K562 (cell line): ENCODE measurements at regions not wholly inside any gene's neighbourhood (a gene's known extent, or its start where the extent isn't known, plus 50 kb on each side); places are given as distances from the start of the nearest gene placed in this dataset.

Experiments used
- ATAC-seq: fragments of 200-7000 bp; cut with Tn5 transposase; 3 replicates; pipeline ENCODE4 v1.9.1; 2020; ENCODE audit warnings: moderate library complexity
- BruUV-seq: library from RNA; stranded (reverse); fragments of 400-500 nt; replicated peaks from 2 replicates; lab custom pipeline; 2021; lab: Mats Ljungman, UMichigan
- CTCF ChIA-PET: fragments of 300-600 bp; formaldehyde crosslinking; extraction: SDS; loops from one replicate; lab custom pipeline; 2021; ENCODE audit warnings: low intra/inter-chr PET ratio; lab: Yijun Ruan, JAX
- POLR2A ChIA-PET: fragments of 300-600, 350-650 bp; sonication (Branson Sonifier 250); formaldehyde crosslinking; extraction: SDS; loops from one replicate; lab custom pipeline; 2021; ENCODE audit warnings: antibody characterized with exemption, inconsistent platforms; lab: Yijun Ruan, JAX
- DNase-seq, 4 experiments: peaks; one replicate each; pipeline versions ENCODE4 v3.0.0 to v3.0.0-alpha.2; 2011 to 2018; ENCODE audit warnings: low spot score in 3 of 4, mixed read lengths in 3 of 4; ENCODE audit errors: extremely low read depth in 1 of 4
- FAIRE-seq: peaks from 2 replicates; lab custom pipeline; 2011; peaks lifted over from hg19 to GRCh38; lab: Jason Lieb, UNC
- H2AFZ ChIP-seq: 2 replicates; pipeline ENCODE4 v1.6.0; 2011; ENCODE audit warnings: low read depth, low read length, control low read depth, inconsistent platforms
- H3K27ac ChIP-seq: fragments of 200-600 bp; 3 replicates; pipeline ENCODE4 v1.8.0; 2011; ENCODE audit warnings: low read depth, mild to moderate bottlenecking, control low read depth, inconsistent platforms, low read length, moderate library complexity, mixed read lengths; ENCODE audit errors: extremely low read depth
- H3K27me3 ChIP-seq, 2 experiments: fragments of 300-600 bp in 1 of 2; 2 replicates in 1 of 2; 3 replicates in 1 of 2; pipeline versions ENCODE4 v1.6.0 to v1.8.0; 2011; ENCODE audit warnings: inconsistent platforms in 2 of 2, low read length in 2 of 2, mild to moderate bottlenecking in 1 of 2, mixed read lengths in 1 of 2, moderate library complexity in 1 of 2; ENCODE audit not compliant: control insufficient read depth in 2 of 2, insufficient read depth in 2 of 2
- H3K36me3 ChIP-seq: fragments of 300-600 bp; 3 replicates; pipeline ENCODE4 v1.8.0; 2011; ENCODE audit warnings: mild to moderate bottlenecking, low read length, inconsistent platforms; ENCODE audit not compliant: control insufficient read depth, insufficient read depth
- H3K4me1 ChIP-seq, 2 experiments: fragments of 200-600 bp in 1 of 2; replicated peaks in 1 of 2; 2 replicates in 1 of 2; 3 replicates in 1 of 2; pipeline versions ENCODE4 v1.5.1 to v1.8.0; 2011; ENCODE audit warnings: inconsistent platforms in 2 of 2, low read length in 2 of 2, mild to moderate bottlenecking in 1 of 2, mixed read lengths in 1 of 2, moderate library complexity in 1 of 2; ENCODE audit not compliant: control insufficient read depth in 2 of 2, insufficient read depth in 2 of 2
- H3K4me2 ChIP-seq: 2 replicates; pipeline ENCODE4 v1.6.1; 2011; ENCODE audit warnings: low read length, control low read depth, inconsistent platforms, mixed read lengths; ENCODE audit not compliant: insufficient read depth
- H3K4me3 ChIP-seq: fragments of 200-600 bp; sonication (generic), shearing (Covaris generic); 2 replicates; pipeline ENCODE4 v1.5.1; 2016; ENCODE audit warnings: control low read depth, inconsistent platforms
- H3K79me2 ChIP-seq: fragments of 200-600 bp; 3 replicates; pipeline ENCODE4 v1.8.0; 2011; ENCODE audit warnings: low read length, inconsistent platforms; ENCODE audit not compliant: control insufficient read depth, insufficient read depth
- H3K9ac ChIP-seq, 2 experiments: 2 replicates each; pipeline versions ENCODE4 v1.6.0 to v1.6.1; 2011; ENCODE audit warnings: low read depth in 2 of 2, low read length in 2 of 2, control low read depth in 1 of 2, inconsistent platforms in 1 of 2, mild to moderate bottlenecking in 1 of 2, mixed read lengths in 1 of 2; ENCODE audit not compliant: insufficient read depth in 1 of 2
- H3K9me1 ChIP-seq: one replicate; pipeline ENCODE4 v1.6.0; 2011; ENCODE audit warnings: inconsistent platforms, mild to moderate bottlenecking, low read length, moderate library complexity; ENCODE audit not compliant: control insufficient read depth, insufficient read depth
- H3K9me3 ChIP-seq: replicated peaks from 2 replicates; pipeline ENCODE4 v1.5.1; 2011; ENCODE audit warnings: low read depth, low read length, inconsistent platforms; ENCODE audit not compliant: control insufficient read depth, insufficient read depth
- H4K20me1 ChIP-seq: replicated peaks from 2 replicates; pipeline ENCODE4 v1.6.1; 2011; ENCODE audit warnings: low read length, inconsistent platforms, mixed read lengths; ENCODE audit not compliant: control insufficient read depth, insufficient read depth
- ELF1 ChIP-seq: fragments of 200-800 bp; sonication (Bioruptor generic); IDR thresholded peaks from 2 replicates; pipeline ENCODE4 v1.6.1; 2016; ENCODE audit warnings: missing genetic modification characterization, missing compliant biosample characterization
- ELF2 ChIP-seq: fragments of 250-450 bp; sonication (Bioruptor Pico); IDR thresholded peaks from 2 replicates; pipeline ENCODE4 v1.5.0; 2021; ENCODE audit warnings: mild to moderate bottlenecking
- NR0B1 ChIP-seq: fragments of 450-650 bp; IDR thresholded peaks from one replicate; pipeline ENCODE4 v1.6.1; 2018; ENCODE audit warnings: mild to moderate bottlenecking, moderate library complexity; ENCODE audit not compliant: partially characterized antibody
- POLR2AphosphoS2 ChIP-seq: IDR thresholded peaks from 2 replicates; pipeline ENCODE4 v1.6.1; 2012; ENCODE audit warnings: low read length, improper control_type of control experiment
- SPI1 ChIP-seq: IDR thresholded peaks from 2 replicates; pipeline ENCODE4 v1.6.1; 2011; ENCODE audit warnings: low read depth, low read length, control low read depth, borderline replicate concordance
- SRF ChIP-seq, 2 experiments: fragments of 250-450, 450-650 bp in 1 of 2; sonication (Bioruptor Pico) in 1 of 2; sonication (generic) in 1 of 2; formaldehyde crosslinking; IDR thresholded peaks; 2 replicates each; pipeline versions ENCODE4 v1.5.0 to v1.5.1; 2020 to 2022; ENCODE audit warnings: mild to moderate bottlenecking in 1 of 2, missing genetic modification reagents in 1 of 2
- SRSF7 ChIP-seq: fragments of 200-400 bp; formaldehyde crosslinking; optimal IDR thresholded peaks from 2 replicates; pipeline ENCODE3; 2017; ENCODE audit warnings: mild to moderate bottlenecking, low read depth, low read length
- ZNF449 ChIP-seq: fragments of 250-450 bp; sonication (Bioruptor Pico); IDR thresholded peaks from 2 replicates; pipeline ENCODE4 v1.8.0; 2022; ENCODE audit warnings: moderate library complexity, mild to moderate bottlenecking, inconsistent platforms
- WGBS: fragments of 100-300 bp; shearing (Covaris generic); methylation state at CpG from one replicate; pipeline ENCODE4 v1.1.6; 2016; ENCODE audit warnings: low coverage, mixed read lengths; ENCODE audit not compliant: insufficient coverage; ENCODE audit errors: missing lambda C conversion rate; 5-methylcytosine and 5-hydroxymethylcytosine counted together
- in situ Hi-C: fragments of 300-500 bp; cut with MboI; formaldehyde crosslinking; loops from 4 replicates; pipeline ENCODE4 v1.15.0; 2018; ENCODE audit warnings: inconsistent platforms, mixed read lengths
- intact Hi-C: fragments of 100-400 bp; cut with micrococcal nuclease; formaldehyde crosslinking; loops from 2 replicates; pipeline ENCODE4 v1.14.2; 2022
- TF ChIP-seq, protein P1 (sequence below): sonication (generic); formaldehyde crosslinking; IDR thresholded peaks from 2 replicates; pipeline ENCODE4 v1.8.0; 2023; ENCODE audit warnings: mild to moderate bottlenecking, missing genetic modification reagents

DNA sequence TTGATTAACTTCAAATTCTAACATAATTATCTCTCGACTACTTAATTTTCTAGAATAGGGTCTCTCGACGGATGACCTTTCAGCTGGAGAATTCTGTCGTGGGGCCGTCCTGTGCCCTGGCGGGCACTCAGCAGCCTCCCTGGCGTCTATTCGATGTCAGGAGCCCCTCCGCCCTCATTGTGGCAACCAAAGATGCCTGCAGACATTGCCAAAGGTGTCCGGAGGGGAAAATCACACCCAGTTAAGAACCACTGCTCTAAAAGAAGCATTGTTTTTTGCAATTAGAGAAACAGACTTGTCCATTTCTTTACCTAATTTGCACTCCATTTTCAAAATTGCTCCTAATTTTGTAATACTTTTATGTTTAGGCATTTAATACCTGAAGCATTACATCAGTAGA is 79.2 kb upstream of the ARHGEF7 start:
- in situ Hi-C loops = no loop called here
- H3K9me1 ChIP-seq = no peaks in the 10 kb centered on the region
- ChIA-PET POLR2A (interaction anchor here (1.3 kb wide), 1 partner anchor 11 kb away, joined by 5 read pairs; no protein-coding TSS in a partner anchor), CTCF (no interaction called here)
- no peak overlapping the region for H3K4me3 ChIP-seq
- TF ChIP-seq ELF1 (tag) = no peak
- TF ChIP-seq POLR2AphosphoS2 = no peak
- no peak for TF ChIP-seq ELF2 (CRISPR knock-in tag)
- TF ChIP-seq, protein P1, sequence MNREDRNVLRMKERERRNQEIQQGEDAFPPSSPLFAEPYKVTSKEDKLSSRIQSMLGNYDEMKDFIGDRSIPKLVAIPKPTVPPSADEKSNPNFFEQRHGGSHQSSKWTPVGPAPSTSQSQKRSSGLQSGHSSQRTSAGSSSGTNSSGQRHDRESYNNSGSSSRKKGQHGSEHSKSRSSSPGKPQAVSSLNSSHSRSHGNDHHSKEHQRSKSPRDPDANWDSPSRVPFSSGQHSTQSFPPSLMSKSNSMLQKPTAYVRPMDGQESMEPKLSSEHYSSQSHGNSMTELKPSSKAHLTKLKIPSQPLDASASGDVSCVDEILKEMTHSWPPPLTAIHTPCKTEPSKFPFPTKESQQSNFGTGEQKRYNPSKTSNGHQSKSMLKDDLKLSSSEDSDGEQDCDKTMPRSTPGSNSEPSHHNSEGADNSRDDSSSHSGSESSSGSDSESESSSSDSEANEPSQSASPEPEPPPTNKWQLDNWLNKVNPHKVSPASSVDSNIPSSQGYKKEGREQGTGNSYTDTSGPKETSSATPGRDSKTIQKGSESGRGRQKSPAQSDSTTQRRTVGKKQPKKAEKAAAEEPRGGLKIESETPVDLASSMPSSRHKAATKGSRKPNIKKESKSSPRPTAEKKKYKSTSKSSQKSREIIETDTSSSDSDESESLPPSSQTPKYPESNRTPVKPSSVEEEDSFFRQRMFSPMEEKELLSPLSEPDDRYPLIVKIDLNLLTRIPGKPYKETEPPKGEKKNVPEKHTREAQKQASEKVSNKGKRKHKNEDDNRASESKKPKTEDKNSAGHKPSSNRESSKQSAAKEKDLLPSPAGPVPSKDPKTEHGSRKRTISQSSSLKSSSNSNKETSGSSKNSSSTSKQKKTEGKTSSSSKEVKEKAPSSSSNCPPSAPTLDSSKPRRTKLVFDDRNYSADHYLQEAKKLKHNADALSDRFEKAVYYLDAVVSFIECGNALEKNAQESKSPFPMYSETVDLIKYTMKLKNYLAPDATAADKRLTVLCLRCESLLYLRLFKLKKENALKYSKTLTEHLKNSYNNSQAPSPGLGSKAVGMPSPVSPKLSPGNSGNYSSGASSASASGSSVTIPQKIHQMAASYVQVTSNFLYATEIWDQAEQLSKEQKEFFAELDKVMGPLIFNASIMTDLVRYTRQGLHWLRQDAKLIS (CRISPR knock-in tag) = no peak
- TF ChIP-seq NR0B1 = no peak
- TF ChIP-seq SPI1 = no peak
- TF ChIP-seq SRF (CRISPR knock-in tag; IDR thresholded peaks at IDR 0.05) = no peak
- no peak for TF ChIP-seq SRSF7
- TF ChIP-seq ZNF449 (CRISPR knock-in tag) = no peak
- no peaks in the 10 kb centered on the region for H3K79me2 ChIP-seq
- ATAC-seq (no peak), DNase-seq (no peak), FAIRE-seq (no peak)
- H3K4me1 ChIP-seq = peaks cover 7 to 19% of the 10 kb centered on the region in 2 experiments; a peak in 3 of 5 replicates
- intact Hi-C loops = loop anchor here (5.0 kb wide), 1 partner anchor 69 kb away; no protein-coding TSS in a partner anchor
- no TSS peak for BruUV-seq
- no peaks in the 10 kb centered on the region for H3K9me3 ChIP-seq
- H4K20me1 ChIP-seq = no peaks in the 10 kb centered on the region
- H3K27me3 ChIP-seq = no peaks in the 10 kb centered on the region
- WGBS = 78% methylated on average over 6 of the region's 10 CpGs
- H3K27ac ChIP-seq = no peak overlapping the region
- no peak overlapping the region for H3K4me2 ChIP-seq
- H3K36me3 ChIP-seq = no peaks in the 10 kb centered on the region
- no peak overlapping the region for H3K9ac ChIP-seq
- no peak overlapping the region for H2AFZ ChIP-seq
